Activated CD4-positive, alpha-beta T cell treated with anti-CD3 and anti-CD28 coated beads, Interleukin-2, amount 50 U/mL, for 24 hours (primary cell): ENCODE measurements at regions not wholly inside any gene's neighbourhood (a gene's known extent, or its start where the extent isn't known, plus 50 kb on each side); places are given as distances from the start of the nearest gene placed in this dataset.

Source experiments
- DNase-seq, 2 donors: peaks; one replicate each; pipeline ENCODE4 v3.0.0-alpha.2; 2020; ENCODE audit warnings: low read depth in 1 of 2, low spot score in 1 of 2

- DNase-seq, result no peak
Observed at GRCh38 chr3:87175732-87176131, 51.4 kb upstream of the CHMP2B start.

- no peak for DNase-seq
Observed at GRCh38 chr3:87173776-87174175, 53.3 kb upstream of the CHMP2B start.

- no peak for DNase-seq
Observed at GRCh38 chr3:87173071-87173470, 54.0 kb upstream of the CHMP2B start.

- DNase-seq, result peak in 1 of 2 donors; percentile 24
Observed at GRCh38 chr3:87167628-87168456, 59.3 kb upstream of the CHMP2B start.

- DNase-seq, result no peak
Observed at GRCh38 chr3:87164245-87164644, 62.9 kb upstream of the CHMP2B start.

- no peak for DNase-seq
Observed at GRCh38 chr3:87161851-87162250, 65.3 kb upstream of the CHMP2B start.

DNA sequence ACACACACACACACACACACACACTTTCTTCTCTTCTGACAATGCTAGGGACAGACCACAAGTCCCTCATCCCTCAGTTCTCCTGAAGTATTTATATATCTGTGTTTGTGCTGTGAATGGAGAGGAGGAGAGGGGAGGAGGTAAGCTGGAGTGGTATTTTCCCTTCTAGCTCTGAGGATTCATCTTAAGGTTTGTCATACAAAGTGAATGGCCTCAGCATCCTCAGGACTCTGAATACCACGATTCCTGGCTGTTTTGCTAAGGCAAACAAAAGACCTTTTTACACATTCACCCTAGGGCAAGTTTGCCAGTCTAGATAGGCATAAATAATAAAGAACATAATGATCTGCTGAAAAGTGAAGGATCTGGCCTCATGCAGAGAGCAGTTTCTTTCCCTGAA is 65.7 kb upstream of the CHMP2B start:
- DNase-seq, result no peak

DNA sequence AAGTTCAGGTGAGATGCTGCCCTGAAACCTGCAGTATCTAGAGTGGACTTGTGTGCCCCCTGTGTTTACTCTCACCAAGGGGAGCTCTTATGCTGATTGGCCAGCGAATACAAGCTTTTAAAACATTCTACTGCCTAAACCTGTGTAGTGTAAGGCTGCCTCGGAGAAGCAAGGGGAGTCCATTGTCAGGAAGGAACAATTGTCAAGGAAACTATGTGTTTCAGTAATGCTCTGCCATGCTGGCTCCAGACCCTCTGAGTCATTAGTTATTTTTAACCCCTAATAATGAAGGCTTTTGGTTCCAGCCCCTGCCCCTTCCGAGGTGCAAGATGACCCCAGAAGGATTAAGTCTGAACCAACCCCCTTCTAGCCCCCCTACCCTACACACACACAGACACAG is 66.1 kb upstream of the CHMP2B start:
- no peak for DNase-seq

DNA sequence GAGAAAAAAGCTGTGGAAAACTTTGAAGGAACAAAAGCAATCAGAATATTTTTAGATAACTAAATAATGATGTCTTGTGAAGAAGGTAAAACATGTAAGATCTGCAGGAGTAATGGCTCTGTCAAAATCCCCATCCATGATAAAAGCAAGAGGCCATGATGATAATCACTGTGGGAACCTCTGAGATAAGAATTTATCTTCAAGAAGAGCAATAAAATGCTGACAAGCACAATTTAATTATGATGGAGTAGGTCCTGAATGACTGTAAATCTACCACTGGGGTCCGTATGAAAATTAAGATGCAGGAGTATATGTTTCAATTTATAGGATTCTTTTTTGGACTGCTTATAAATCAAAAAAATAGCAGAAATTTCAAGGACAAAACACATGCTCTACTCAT is 68.3 kb upstream of the CHMP2B start:
- no peak for DNase-seq

GRCh38 chr3:87148020-87148419 is 79.1 kb upstream of the CHMP2B start:
- no peak for DNase-seq

- DNase-seq, result no peak
Observed at GRCh38 chr3:87147562-87147961, 79.5 kb upstream of the CHMP2B start.

DNA sequence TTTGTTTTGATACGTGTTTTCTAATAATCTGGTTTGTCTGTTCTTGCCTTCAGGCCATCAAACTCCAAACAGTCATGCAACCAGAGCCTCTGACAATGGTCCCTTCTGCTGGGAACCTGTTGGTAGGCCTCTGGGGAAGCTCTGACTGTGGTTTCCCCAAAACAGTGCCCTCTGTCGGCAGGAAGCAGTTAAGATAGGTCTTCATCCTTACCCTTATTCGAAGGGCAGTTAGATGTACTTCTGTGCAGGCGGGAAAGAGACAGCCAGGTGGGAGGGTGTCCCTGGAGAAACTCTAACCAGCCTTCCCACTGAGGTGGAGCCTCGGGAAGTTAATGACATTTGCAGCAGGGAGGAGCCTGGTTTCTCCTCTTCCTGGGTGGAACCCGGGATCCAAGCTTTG is 81.6 kb upstream of the CHMP2B start:
- no peak for DNase-seq

DNA sequence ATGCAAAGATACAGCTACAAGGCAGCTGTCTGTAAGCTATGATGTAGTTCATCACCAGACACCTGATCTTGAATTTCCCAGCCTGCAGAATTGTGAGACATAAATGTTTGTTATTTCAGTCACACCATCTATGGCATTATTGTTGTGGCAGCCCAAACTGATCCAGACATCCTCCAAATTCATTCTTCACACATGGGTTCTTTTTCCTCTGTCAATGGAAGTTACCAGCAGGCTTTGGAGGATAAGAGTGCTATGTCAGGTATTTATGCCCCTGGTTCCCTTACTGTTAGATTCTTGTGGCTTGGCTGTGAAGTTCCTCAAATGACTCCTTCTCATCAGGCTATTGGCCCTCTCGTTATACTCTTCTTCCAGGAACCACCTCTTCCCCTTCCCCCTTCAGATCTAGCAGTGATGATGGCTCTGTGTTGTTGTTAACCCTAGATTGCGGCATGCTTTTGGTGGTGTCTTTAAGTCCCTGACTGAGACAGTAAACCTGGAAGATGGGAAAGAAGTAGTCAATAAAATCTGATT is 91.0 kb upstream of the CHMP2B start:
- DNase-seq, result no peak

GRCh38 chr3:87135412-87135811 is 91.7 kb upstream of the CHMP2B start:
- DNase-seq, result no peak

DNA sequence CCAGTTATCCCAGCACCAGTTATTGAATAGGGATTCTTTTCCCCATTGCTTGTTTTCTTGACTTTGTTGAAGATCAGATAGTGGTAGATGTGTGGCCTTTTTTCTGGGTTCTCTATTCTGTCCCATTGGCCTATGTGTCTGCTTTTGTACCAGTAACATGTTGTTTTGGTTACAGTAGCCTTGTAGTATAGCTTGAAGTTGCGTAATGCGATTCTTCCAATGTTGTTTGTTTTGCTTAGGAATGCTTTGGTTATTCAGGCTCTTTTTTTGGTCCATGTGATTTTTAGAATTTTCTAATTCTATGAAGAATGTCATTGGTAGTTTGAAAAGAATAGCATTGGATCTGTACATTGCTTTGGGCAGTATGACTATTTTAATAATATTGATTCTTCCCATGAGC is 94.3 kb upstream of the CHMP2B start:
- DNase-seq, result no peak

DNA sequence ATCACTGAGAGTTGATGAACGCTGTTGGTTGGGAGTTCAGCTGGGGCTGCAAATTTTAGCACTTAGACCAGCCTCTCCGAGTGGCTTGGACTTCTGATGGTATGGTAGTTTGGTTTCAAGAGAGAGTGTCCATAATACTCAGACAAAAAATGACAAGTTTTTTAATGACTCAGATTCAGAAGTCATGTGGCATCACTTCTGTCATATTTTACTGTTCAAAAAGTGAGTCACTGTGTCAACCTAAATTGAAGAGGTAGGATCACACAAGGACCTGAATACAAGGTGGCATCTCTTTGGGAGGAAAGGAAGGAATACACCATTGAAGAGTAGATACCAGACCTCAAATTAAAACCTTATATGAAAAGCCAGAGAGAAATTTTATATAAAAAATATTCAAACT is 99.1 kb upstream of the CHMP2B start:
- no peak for DNase-seq

GRCh38 chr3:87127281-87127680 is 99.8 kb upstream of the CHMP2B start:
- DNase-seq, result no peak

GRCh38 chr3:87126321-87126720 is 100.8 kb upstream of the CHMP2B start:
- DNase-seq, result no peak

- DNase-seq, result no peak
Observed at GRCh38 chr3:87125116-87125515, 102.0 kb upstream of the CHMP2B start.

- DNase-seq, result no peak
Observed at GRCh38 chr3:87122766-87123165, 104.3 kb upstream of the CHMP2B start.

GRCh38 chr3:87121856-87122255 is 105.3 kb upstream of the CHMP2B start:
- no peak for DNase-seq

DNA sequence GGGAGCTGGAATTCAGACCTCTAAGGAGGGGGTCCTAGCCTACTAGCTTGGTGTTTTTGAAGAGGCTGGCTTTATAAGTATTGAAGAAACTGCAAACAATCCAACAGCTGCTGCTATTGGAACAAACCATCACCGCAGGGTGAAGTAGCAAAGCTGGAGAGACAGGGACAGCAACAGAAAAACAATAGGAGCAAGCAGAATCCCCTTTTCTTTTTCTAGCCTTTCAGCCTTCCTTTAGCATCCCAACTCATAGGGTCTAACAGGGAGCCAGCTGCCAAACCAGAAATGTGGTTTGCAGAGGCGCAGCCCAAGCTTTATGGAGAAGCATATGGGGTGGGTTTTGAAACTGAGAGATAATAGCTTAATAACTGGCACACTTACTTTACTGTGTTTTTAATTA is 106.2 kb upstream of the CHMP2B start:
- DNase-seq, result no peak

DNA sequence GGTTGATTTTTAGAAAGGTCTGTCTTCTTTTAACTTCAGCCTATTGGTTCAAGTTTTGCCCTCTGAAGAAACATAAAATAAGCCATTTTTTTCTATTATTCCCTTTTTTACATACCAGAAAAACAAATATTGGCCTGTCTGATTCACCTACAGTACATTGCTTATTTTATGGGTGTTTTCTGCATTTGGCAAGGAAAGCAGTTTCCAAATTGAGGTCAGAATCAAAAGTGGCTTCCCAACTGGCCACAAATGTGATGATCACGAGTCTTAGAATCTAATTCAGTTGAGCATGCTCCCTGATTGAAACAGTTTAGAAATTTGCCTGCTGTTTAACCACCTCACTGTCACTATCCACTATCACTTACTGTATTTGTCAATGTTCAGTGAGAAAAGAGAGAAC is 106.9 kb upstream of the CHMP2B start:
- DNase-seq, result no peak
